HG03196 (cell line): ENCODE measurements at regions not wholly inside any gene's neighbourhood (a gene's known extent, or its start where the extent isn't known, plus 50 kb on each side); places are given as distances from the start of the nearest gene placed in this dataset.
"Not testable (repeated sequence)": the region's sequence is repeated elsewhere in the genome, so short reads cannot be mapped to it uniquely, and the experiment has no call there.

Source experiments
- ATAC-seq: cut with Tn5 transposase; IDR thresholded peaks from one replicate; pipeline ENCODE4 v1.9.1; 2021; ENCODE audit not compliant: unreplicated experiment

GRCh38 chr6:150681578-150682395 lies 82.1 kb downstream of the PLEKHG1 start:
- ATAC-seq = no peak

DNA sequence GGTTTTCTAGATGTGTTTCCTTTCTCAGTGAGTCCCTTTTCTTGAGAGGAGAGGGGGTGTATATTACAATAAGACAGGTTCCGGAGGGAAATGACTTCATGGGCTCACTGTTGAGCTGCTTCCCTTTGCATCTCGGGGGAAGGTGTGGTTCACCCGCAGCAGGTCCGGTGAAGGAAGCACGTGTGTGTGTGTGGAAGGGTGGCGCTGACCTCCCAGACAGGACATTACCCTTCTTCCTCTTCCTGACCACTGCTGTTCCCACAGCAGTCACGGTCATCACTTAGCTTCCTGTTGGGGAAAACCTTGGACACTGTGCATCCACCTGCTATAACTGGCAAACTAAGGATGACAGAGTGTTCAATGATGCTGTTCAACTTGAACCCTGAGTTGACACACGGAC lies 83.6 kb downstream of the PLEKHG1 start:
- ATAC-seq = no peak

- no peak for ATAC-seq
Observed at GRCh38 chr6:150684161-150684560, 84.5 kb downstream of the PLEKHG1 start.

GRCh38 chr6:150684714-150685459 lies 85.2 kb downstream of the PLEKHG1 start:
- no peak for ATAC-seq

GRCh38 chr6:150685860-150686259 lies 86.2 kb downstream of the PLEKHG1 start:
- peak; percentile 49 for ATAC-seq

GRCh38 chr6:150686566-150686965 lies 86.9 kb downstream of the PLEKHG1 start:
- ATAC-seq = no peak

DNA sequence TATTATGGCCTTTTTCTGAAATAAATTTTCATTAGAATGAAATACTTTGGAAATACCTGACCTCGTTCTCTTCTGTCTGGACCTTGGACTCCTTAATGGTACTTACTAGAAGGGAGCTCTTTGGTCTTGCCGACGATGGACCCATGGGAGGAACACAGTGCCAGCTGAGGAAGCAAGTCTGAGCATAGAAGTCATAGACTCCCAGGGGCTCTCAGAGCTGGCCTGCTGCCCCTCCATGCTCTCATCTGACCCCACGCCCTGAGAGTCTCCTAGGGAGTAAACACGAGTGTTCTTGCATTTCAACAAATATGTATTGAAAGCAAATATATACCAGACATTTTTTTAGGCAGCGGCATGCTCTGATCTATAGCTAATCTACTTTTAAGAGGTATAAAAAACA lies 87.8 kb downstream of the PLEKHG1 start:
- ATAC-seq = no peak

DNA sequence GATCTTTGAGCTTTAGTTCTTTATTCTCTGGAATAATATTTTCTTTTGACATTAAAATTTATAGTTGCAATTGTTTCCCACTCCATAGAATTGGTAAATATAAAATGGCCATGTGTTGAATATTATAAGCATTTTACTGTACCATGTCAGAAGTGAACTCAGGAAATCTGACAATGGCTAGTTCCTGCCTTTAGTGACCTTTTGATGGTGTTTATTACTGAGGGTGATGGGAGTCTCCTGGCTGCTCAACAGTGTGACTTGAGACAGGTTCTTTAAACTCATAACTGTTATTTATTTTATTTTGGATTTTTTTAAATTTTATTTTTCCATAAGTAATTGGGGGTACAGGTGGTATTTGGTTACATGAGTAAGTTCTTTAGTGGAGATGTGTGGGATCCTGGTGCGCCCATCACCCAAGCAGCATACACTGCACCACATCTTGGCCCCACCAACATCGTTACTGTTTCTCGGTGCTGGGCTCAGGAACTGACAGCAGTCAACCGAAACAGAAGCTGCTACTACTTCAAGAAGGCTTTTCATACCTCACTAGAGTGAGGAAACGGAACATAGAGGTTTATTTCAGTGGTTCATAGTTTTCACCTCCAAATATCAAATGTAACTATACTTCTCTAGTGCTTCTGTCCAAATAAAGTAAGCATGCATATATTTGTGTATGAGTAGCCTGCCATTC lies 90.4 kb downstream of the PLEKHG1 start:
- no peak for ATAC-seq

DNA sequence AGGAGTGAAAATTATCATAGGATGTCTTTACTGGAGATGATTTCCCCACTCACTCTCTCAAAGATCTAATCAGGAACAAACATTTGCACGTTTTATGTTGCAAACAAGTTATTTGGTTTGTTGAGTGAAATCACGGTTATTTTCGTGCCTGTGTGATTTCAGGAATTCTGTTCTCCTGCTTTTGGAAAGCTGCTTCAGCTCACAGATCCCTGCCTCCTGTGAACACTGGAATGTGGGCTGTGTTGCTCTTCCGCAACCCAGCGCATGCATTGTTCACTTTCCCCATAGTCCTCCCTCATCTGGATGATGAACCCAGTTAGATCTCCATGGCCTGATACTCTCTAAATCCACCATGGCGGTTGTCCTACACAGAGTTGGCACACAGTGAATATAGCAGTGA lies 91.0 kb downstream of the PLEKHG1 start:
- no peak for ATAC-seq

- ATAC-seq = no peak
Observed at GRCh38 chr6:150691463-150691862, 91.8 kb downstream of the PLEKHG1 start.

DNA sequence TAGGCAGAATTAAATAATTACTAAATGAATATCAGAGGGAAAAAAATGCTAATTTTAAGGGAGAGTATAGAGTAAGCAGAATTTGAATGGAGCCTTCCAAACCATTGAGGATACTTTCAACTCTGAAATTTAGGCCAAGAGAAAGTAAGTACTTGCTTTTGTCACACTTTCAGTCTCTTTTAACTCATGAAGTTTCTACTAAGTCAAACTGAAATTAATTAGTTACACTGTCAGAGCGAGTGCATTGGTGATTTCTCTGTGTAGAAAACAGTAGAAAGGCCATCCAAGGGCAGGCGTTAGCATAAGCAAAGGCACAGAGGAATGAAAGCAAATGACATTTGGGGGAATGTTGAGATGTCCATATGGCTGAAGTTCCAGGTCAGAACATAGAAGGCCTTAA lies 92.9 kb downstream of the PLEKHG1 start:
- peak; percentile 77 for ATAC-seq

GRCh38 chr6:150694889-150695288 lies 95.2 kb downstream of the PLEKHG1 start:
- ATAC-seq = no peak

GRCh38 chr6:150695652-150696051 lies 96.0 kb downstream of the PLEKHG1 start:
- no peak for ATAC-seq

DNA sequence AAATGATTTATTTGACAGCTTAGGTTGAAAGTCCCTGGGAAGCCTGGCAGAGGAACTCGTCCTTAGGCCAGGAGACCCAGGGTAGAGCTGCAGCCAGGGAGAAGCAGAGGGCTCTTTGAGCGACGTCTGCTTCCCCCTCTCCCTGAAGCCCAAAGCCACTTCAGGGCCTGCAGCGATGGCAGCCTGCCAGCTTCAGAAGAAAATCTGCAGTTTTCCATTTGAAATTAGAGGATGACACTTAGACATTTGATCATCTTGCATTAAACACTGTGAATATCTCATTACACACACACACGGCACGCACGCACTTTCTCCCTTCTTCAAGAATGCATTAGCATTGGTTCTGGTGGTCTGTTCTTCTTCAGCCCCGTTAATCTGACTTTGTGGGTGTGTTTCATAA lies 96.5 kb downstream of the PLEKHG1 start:
- ATAC-seq = no peak

- not testable (repeated sequence) for ATAC-seq
Observed at GRCh38 chr6:150696918-150697317, 97.2 kb downstream of the PLEKHG1 start.

GRCh38 chr6:150697515-150697914 lies 97.8 kb downstream of the PLEKHG1 start:
- no peak for ATAC-seq

DNA sequence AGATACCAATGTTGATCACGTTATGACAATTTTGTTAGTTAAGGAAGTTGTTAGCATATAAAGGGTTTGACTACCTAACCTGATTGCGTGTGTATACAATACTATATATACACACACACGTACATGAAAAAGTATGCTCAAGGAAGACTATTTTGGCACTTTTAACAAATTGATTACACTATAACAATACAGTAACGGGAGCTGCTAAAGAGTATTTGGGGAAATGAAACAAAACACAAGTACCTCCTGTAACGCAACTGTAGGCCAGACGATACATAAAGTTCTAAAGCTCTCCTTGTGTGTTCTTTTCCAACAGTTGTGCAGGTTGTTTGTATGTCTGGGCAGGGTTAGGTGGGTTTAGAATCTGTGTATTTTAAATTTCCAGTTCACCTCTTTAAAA lies 98.7 kb downstream of the PLEKHG1 start:
- ATAC-seq = no peak

- ATAC-seq = no peak
Observed at GRCh38 chr6:150702675-150703074, 103.0 kb downstream of the PLEKHG1 start.

DNA sequence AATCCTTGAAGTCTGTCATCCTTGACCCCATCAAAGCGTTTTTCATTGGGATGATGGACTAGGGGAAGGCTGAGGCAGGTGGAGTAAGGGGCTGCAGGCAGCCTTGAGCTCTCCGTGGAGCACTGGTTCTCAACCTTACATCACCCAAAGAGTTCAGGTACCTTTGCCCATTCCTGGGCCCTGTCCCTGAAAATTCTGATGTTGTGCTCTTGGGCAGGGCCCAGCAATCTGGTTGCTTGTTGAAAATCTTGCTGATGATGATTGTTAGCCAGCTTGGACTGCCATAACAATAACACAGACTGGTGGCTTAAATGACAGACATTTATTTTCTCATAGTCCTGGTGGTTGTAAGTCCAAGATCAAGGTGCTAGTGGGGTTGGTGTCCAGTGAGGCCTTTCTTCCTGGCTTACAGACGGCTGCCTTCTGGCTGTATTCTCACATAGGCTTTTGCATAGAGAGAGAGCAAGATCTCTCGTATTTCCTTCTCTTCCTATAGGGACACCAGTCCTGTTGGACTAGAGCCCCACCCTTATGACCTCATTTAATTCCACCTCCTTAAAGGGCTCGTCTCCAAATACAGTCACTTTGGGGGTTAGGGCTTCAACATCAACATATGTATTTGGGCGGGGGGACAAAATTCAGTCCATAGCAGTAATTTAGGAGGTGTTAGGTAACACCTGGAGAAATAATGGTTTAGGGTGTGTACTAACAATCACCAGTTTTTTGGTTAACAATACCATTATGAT lies 104.9 kb downstream of the PLEKHG1 start:
- no peak for ATAC-seq

DNA sequence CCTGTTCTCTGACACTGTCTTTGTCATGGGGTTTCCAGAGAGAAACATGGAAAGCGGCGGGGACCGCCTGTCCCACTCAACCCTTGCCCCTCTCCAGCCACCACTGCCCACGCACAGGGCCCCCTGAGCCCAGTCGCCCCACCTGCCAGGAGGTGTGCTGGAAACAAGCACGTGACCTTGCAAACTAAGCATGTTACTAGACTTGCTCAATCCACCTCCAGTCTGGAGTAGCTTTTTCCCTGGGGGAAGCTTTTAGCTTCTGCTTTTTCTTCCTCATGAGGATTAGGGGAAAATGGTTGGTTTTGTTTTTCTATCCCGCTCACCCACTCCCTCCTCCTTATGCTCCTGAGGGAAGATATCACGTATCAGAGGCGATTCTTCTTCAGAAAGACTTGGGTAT lies 105.7 kb downstream of the PLEKHG1 start:
- no peak for ATAC-seq

DNA sequence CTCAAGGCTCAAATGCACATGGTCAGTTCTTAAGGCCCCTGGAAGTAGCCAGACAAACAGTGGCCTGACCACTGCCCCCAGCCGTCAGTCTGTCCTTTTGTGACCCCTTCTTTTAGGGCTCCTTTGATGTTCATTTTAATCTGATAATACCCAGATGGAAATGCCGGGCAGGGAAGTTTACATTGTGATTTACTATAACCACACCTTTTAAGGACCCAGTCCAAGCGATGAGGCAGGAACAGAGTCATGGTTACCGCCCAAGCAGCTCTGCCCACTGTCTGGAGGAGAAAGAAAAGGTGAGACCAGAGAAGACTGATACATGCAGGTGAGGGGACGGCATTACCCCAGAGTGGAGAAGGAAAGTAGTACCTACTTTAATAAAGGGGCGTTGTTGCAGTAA lies 110.6 kb downstream of the PLEKHG1 start:
- ATAC-seq = no peak
